NCI-H526 treated with DMSO at 0.1 percent for 48 hours (cell line): ENCODE measurements at regions not wholly inside any gene's neighbourhood (a gene's known extent, or its start where the extent isn't known, plus 50 kb on each side); places are given as distances from the start of the nearest gene placed in this dataset.

Experiments used
- DNase-seq: peaks from one replicate; lab custom pipeline; 2025; lab: John Stamatoyannopoulos, UW

- no peak for DNase-seq
These were observed 61.4 kb upstream of the PJA1 start for GRCh38 chrX:69226459-69227158.

GRCh38 chrX:69222103-69223090 is 57.1 kb upstream of the PJA1 start:
- DNase-seq, result peak; percentile 14

- no peak for DNase-seq
These were observed 56.2 kb upstream of the PJA1 start for GRCh38 chrX:69221239-69222102.

GRCh38 chrX:69218407-69218997 is 53.2 kb upstream of the PJA1 start:
- DNase-seq, result no peak

- DNase-seq, result no peak
These were observed 51.7 kb upstream of the PJA1 start for GRCh38 chrX:69216911-69217310.

- DNase-seq, result no peak
These were observed 51.2 kb upstream of the PJA1 start for GRCh38 chrX:69216446-69216845.

GRCh38 chrX:69215161-69215875 is 50.1 kb upstream of the PJA1 start:
- no peak for DNase-seq
